HFF-Myc (cell line): ENCODE measurements at regions not wholly inside any gene's neighbourhood (a gene's known extent, or its start where the extent isn't known, plus 50 kb on each side); places are given as distances from the start of the nearest gene placed in this dataset.

Experiments used
- DNase-seq: peaks from one replicate; pipeline ENCODE4 v3.0.0-alpha.2; 2011; ENCODE audit warnings: low read depth; ENCODE audit errors: extremely low read depth
- H3K4me3 ChIP-seq: replicated peaks from 2 replicates; pipeline ENCODE4 v1.5.1; 2011; ENCODE audit warnings: low read depth, mild to moderate bottlenecking, control low read depth, low read length
- CTCF ChIP-seq: IDR thresholded peaks from 2 replicates; pipeline ENCODE4 v1.5.1; 2012; ENCODE audit warnings: mild to moderate bottlenecking, low read depth, low read length, control low read depth; ENCODE audit errors: missing control alignments

GRCh38 chr13:111658145-111659100 is 338.0 kb downstream of the TEX29 start:
- no peak for TF ChIP-seq CTCF
- no peak for DNase-seq
- no peak overlapping the region for H3K4me3 ChIP-seq

GRCh38 chr13:111659219-111659775 is 338.9 kb downstream of the TEX29 start:
- TF ChIP-seq CTCF: no peak
- no peak for DNase-seq
- no peak overlapping the region for H3K4me3 ChIP-seq

- no peak overlapping the region for H3K4me3 ChIP-seq
- no peak for DNase-seq
- TF ChIP-seq CTCF: no peak
These were observed 339.4 kb downstream of the TEX29 start for GRCh38 chr13:111659842-111660241.

- DNase-seq: no peak
- no peak for TF ChIP-seq CTCF
- H3K4me3 ChIP-seq: no peak overlapping the region
These were observed 340.6 kb downstream of the TEX29 start for GRCh38 chr13:111661052-111661451.

- DNase-seq: no peak
- no peak overlapping the region for H3K4me3 ChIP-seq
- no peak for TF ChIP-seq CTCF
These were observed 341.3 kb downstream of the TEX29 start for GRCh38 chr13:111661776-111662175.

GRCh38 chr13:111662451-111662850 is 342.0 kb downstream of the TEX29 start:
- DNase-seq: no peak
- TF ChIP-seq CTCF: no peak
- H3K4me3 ChIP-seq: no peak overlapping the region
